ENCODE measurements at regions not wholly inside any gene's neighbourhood (a gene's known extent, or its start where the extent isn't known, plus 50 kb on each side); places are given as distances from the start of the nearest gene placed in this dataset.

- no peak for DNase-seq
Observed at GRCh38 chr15:94691169-94691568, 459.8 kb downstream of the MCTP2 start.

DNA sequence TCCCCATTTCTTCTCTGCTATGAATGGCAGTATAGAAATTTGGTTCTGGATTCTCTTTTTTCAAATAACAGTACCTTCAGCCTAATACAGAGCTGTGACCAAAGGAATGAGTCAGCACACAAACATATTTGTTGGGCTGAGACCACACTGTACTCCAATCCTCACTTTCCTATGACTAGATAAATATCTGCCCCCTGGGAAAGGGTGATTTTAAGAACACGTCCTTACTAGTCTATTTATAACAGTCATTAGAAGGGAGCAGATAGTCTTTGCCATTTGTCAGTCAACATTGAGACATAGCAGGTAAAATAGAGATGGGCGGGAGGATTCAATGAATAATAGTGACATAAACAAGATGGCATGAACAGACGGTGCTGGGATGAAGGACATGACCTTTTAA is 461.3 kb downstream of the MCTP2 start:
- no peak for DNase-seq

- DNase-seq, result no peak
Observed at GRCh38 chr15:94700211-94700610, 468.9 kb downstream of the MCTP2 start.

GRCh38 chr15:94701281-94701985 is 470.1 kb downstream of the MCTP2 start:
- DNase-seq, result no peak

GRCh38 chr15:94703596-94703995 is 472.2 kb downstream of the MCTP2 start:
- no peak for DNase-seq

DNA sequence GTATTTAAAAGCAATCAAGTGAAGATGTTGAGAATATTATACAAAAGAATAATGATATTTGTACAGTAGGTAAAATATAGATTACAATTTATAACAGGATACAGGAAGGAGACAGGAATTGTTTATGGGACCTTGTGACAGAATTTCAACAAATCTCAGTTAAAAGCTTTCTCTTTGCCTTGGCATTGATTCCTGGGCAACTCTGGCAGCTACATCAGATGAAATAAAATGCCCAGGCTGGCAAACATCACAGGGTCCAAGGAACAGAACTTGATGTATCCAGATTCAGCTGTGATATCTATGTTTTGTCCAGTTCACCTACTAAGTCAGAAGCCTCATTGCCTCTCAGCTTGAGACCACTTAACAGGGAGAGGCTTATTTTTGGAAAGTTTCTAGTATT is 473.1 kb downstream of the MCTP2 start:
- DNase-seq, result no peak

GRCh38 chr15:94704946-94705345 is 473.6 kb downstream of the MCTP2 start:
- DNase-seq, result no peak

DNA sequence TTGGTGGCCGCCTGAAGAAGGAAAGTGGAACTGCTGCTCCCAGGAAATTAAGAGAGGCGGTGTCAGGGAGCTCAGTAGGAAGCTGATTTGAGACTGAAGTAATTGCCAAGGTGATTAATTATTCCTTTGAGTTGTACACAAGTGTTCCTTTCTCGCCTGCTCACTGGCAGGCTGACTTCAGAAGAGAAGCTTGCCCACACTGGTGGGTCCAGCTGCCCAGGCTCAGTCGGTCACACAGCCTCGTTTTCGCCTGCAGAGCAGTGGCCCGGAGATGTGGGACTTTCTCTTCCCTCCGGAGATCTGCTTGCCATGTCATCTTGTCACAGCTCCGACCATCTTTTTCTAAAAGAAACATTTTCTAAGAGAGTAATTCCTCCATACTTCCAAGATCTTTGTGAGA is 478.0 kb downstream of the MCTP2 start:
- no peak for DNase-seq

- DNase-seq, result no peak
Observed at GRCh38 chr15:94722024-94722636, 490.8 kb downstream of the MCTP2 start.

GRCh38 chr15:94723801-94724200 is 492.4 kb downstream of the MCTP2 start:
- no peak for DNase-seq

GRCh38 chr15:94731286-94731685 is 499.9 kb downstream of the MCTP2 start:
- DNase-seq, result no peak

GRCh38 chr15:94734460-94734859 is 503.1 kb downstream of the MCTP2 start:
- DNase-seq, result no peak

DNA sequence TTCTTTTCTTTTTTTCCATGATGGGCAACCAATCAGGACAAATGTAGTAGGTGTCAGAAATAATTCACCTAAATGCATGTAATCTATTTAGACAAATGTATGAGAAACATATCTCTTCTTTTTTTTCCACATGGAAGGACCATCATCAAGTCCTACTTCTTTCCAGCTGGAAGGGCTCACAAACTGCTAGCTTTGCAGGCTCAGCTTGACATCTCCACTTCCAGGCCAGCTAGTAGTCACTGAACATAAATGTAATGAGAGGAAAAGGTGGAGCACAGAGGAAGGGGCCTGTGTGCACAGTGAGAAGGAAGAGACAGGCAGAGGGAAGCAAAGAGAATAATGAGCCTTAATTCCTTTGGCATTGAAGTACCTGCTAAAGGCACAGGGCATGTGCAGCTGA is 504.9 kb downstream of the MCTP2 start:
- no peak for DNase-seq

DNA sequence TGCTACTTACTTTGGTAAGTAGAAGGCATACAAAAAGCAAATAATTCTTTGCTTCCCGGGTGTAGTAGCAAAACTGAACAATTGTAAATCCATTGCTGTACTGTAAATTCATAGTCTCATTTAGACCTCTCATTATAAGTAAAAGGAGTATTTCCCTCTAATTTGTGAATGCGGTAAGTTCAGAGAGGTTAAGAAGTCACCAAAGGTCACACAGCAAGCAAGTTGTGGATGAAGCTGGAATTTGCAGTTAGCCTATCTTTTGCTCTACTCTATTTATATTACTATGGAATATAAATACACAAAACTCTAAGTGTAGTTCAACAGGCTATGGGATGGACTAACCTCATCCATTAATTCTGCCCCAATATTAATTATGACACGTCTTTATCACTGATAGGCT is 508.3 kb downstream of the MCTP2 start:
- DNase-seq, result no peak

DNA sequence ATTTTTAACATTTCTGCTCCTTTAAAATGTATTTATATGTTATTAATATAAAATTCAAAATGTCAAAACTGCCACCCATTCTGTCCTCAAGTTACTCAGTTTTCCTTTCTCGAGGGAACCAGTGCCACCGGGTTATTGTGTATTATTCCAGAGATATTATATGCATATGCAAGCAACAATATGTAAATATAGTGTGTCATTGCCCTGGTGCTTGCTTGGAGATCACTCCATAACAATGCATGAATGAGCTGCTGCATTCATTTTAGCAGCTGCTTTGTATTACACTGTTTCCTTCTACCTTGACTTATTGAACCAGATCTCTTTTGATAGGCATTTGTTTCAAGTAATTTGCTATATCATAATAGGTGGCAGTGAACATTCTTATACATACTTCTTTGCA is 509.1 kb downstream of the MCTP2 start:
- no peak for DNase-seq

GRCh38 chr15:94743668-94744067 is 512.3 kb downstream of the MCTP2 start:
- no peak for DNase-seq

DNA sequence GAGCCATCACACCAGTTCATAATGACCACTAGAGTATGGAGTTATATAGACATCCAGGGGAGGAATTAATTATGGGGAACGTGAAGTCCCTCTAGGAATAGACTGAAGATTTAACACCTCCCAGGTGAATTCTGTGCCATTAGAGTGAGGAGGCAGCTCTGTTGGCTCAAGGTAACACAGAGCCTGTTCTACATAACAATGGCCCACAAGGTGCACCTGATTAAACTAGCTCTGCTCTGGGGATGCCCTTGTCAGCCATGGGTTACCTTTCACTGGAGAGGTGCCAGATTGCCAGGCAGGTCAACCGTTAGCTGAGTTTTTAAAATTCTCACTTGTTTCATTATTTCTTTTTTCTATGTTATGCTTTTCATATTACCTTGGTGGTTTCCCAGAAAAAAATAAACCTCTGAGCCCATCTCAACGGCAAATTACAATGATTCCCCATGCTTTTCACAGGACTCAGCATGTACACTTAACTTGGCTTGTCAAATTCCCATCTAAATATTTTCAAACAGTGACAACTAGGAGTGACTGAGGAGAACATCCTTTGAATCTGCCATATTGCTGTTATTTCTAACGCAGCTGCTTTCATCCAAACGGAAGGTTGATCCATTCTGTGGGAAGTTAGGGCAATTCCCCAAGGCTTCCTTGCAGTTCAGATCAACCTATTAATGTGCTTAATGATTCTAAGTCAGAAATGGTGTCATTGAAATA is 512.9 kb downstream of the MCTP2 start:
- DNase-seq, result no peak

- no peak for DNase-seq
Observed at GRCh38 chr15:94745371-94745770, 514.0 kb downstream of the MCTP2 start.

- DNase-seq, result no peak
Observed at GRCh38 chr15:94747510-94747909, 516.1 kb downstream of the MCTP2 start.

DNA sequence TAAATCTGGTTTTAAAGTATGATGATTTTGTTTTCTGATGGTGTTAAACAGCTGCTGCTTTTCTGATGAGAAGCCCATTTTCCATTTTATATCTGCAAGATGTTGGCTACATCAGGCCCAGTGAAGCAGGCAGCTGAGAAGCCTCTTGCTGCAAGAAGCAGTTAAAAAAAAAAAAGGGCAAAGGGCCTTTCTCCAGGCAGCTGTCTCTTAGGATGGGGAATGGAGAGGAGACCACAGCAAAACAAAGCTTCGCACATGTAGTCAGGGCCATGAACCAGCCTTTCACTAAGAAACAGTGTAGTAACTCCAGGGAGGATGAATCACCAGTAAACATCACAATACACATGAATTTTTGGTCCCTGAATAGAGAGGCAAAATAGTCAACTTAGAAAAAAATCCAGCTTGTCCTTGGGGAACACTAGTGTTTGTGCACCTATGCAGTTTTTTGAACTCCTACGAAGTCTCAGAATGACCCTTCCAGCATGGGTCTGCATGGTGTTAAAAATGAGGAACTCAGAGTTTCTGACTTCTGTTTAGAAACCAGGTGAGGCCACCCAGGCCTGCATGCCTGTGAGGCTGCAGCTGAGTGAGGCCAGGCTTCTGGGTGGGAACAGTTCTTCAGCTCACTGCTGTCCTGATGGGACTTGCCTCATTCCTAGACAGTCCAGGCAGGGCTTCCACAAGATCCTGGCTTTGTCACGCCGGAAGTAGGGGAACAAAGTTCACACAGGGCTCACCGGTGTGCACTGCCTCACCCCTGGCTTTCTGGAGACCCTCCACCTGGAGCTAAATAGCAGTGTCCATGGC is 518.7 kb downstream of the MCTP2 start:
- no peak for DNase-seq

DNA sequence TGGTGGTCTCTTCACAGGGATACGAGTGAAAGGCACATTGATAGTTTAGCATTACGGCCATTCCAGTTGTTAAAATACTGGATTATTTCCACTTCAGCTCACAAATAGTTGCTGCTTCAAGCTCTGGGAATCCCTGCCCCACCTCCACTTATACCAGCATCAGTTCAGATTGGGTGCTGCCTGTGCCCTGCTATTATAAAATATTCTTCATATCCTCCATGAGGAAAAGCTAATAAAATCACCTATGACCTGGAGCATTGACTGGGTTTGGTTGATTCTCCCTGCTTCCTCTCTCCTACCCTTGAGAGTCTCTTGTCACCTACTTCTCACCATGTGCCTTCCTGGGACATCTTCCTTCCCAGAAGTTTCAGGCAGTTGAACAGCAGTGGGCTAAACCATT is 529.0 kb downstream of the MCTP2 start:
- DNase-seq, result no peak

- no peak for DNase-seq
Observed at GRCh38 chr15:94761574-94761973, 530.2 kb downstream of the MCTP2 start.

DNA sequence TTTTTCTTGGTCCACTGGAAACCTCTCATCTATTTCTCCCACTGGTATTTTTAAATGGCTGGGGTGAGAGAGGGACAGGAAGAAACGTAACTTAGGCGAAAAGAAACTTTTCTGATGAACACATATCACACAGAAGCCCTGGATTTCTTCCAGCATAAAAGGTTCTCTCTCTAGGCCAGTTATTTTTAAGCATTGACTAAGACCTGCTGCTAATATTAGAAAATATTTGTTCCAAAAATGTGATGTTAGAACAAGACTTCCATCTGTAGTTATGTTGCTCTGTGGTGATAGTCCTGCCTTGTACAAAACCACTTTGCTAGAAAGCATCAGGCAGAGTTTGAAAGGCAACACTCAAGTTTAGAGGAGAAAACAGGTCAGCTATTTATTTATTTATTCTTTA is 537.7 kb downstream of the MCTP2 start:
- no peak for DNase-seq

- DNase-seq, result no peak
Observed at GRCh38 chr15:94770199-94770598, 538.8 kb downstream of the MCTP2 start.
